H1 (cell line): ENCODE measurements at regions not wholly inside any gene's neighbourhood (a gene's known extent, or its start where the extent isn't known, plus 50 kb on each side); places are given as distances from the start of the nearest gene placed in this dataset.

ENCODE experiments used
- BRCA1 ChIP-seq: IDR thresholded peaks from 2 replicates; pipeline ENCODE4 v1.6.1; 2012; ENCODE audit warnings: low read depth, low read length, improper control_type of control experiment
- CREB1 ChIP-seq: IDR thresholded peaks from 2 replicates; pipeline ENCODE4 v1.6.1; 2012; ENCODE audit warnings: inconsistent platforms
- CTBP2 ChIP-seq: IDR thresholded peaks from 2 replicates; pipeline ENCODE4 v1.7.0; 2011; ENCODE audit warnings: borderline replicate concordance, mild to moderate bottlenecking, moderate library complexity, mixed read lengths, low read length; ENCODE audit not compliant: insufficient read depth, insufficient read length
- EP300 ChIP-seq, 2 experiments: IDR thresholded peaks; 1 replicate in 1 of 2; 2 replicates in 1 of 2; pipeline ENCODE4 v1.6.1; 2011 to 2012; ENCODE audit warnings: low read depth in 2 of 2, low read length in 2 of 2, mild to moderate bottlenecking in 2 of 2, borderline replicate concordance in 1 of 2, inconsistent platforms in 1 of 2, moderate library complexity in 1 of 2
- POLR2A ChIP-seq, 2 experiments: IDR thresholded peaks; 1 replicate in 1 of 2; 2 replicates in 1 of 2; pipeline ENCODE4 v1.6.1; 2011; ENCODE audit warnings: low read depth in 2 of 2, low read length in 2 of 2, mild to moderate bottlenecking in 2 of 2; ENCODE audit errors: control extremely low read depth in 1 of 2
- SAP30 ChIP-seq: fragments of 300-600 bp; sonication (generic); IDR thresholded peaks from 2 replicates; pipeline ENCODE4 v1.7.1; 2012; ENCODE audit warnings: low read length, moderate library complexity, mild to moderate bottlenecking, inconsistent platforms; ENCODE audit not compliant: insufficient read depth, insufficient replicate concordance
- SRF ChIP-seq: IDR thresholded peaks from 2 replicates; pipeline ENCODE4 v1.6.1; 2011; ENCODE audit warnings: mild to moderate bottlenecking, low read depth, low read length, moderate library complexity
- SUZ12 ChIP-seq: fragments of 200-600 bp; sonication (generic); IDR thresholded peaks from 2 replicates; pipeline ENCODE4 v1.6.1; 2012; ENCODE audit warnings: mild to moderate bottlenecking, inconsistent platforms, low read length, moderate library complexity, mixed read lengths
- TAF1 ChIP-seq: IDR thresholded peaks from 2 replicates; pipeline ENCODE4 v1.6.1; 2011; ENCODE audit warnings: mild to moderate bottlenecking, low read depth, low read length
- TF ChIP-seq, protein P1 (sequence below): fragments of 300-600 bp; sonication (generic); IDR thresholded peaks from 2 replicates; pipeline ENCODE4 v1.7.1; 2012; ENCODE audit warnings: low read length, moderate library complexity, mild to moderate bottlenecking, inconsistent platforms; ENCODE audit not compliant: insufficient replicate concordance
- TF ChIP-seq, protein P2 (sequence below): IDR thresholded peaks from 2 replicates; pipeline ENCODE4 v1.6.1; 2012; ENCODE audit warnings: inconsistent platforms

DNA sequence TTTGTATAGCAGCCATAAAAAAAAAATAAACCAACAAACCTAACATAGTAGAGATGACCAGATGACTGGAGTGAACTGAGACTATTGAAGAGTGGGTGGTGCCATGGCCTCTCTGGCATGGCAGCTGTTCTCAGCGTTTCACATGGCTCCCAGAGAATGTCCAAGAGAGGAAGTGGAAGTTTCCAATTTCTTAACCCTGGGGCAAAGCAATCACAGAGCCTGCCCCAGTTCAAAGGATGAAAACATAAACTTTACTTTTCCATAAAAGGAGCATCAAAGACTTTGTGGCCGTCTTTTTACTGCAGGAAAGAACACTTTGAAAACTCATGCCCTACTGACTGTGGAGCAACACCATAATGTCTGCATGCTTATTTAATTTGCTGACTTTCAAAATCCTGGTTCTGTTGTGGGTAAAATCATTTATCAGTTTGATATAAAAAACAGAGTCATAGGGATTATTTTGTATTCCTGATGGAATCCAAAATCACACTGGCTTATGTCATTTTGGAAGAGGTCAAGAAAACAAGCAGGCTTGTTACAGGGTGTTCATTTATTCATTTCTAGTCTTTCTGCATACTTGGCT is 165.4 kb downstream of the SLC35B3 start (continued):
- TF ChIP-seq, protein P1, sequence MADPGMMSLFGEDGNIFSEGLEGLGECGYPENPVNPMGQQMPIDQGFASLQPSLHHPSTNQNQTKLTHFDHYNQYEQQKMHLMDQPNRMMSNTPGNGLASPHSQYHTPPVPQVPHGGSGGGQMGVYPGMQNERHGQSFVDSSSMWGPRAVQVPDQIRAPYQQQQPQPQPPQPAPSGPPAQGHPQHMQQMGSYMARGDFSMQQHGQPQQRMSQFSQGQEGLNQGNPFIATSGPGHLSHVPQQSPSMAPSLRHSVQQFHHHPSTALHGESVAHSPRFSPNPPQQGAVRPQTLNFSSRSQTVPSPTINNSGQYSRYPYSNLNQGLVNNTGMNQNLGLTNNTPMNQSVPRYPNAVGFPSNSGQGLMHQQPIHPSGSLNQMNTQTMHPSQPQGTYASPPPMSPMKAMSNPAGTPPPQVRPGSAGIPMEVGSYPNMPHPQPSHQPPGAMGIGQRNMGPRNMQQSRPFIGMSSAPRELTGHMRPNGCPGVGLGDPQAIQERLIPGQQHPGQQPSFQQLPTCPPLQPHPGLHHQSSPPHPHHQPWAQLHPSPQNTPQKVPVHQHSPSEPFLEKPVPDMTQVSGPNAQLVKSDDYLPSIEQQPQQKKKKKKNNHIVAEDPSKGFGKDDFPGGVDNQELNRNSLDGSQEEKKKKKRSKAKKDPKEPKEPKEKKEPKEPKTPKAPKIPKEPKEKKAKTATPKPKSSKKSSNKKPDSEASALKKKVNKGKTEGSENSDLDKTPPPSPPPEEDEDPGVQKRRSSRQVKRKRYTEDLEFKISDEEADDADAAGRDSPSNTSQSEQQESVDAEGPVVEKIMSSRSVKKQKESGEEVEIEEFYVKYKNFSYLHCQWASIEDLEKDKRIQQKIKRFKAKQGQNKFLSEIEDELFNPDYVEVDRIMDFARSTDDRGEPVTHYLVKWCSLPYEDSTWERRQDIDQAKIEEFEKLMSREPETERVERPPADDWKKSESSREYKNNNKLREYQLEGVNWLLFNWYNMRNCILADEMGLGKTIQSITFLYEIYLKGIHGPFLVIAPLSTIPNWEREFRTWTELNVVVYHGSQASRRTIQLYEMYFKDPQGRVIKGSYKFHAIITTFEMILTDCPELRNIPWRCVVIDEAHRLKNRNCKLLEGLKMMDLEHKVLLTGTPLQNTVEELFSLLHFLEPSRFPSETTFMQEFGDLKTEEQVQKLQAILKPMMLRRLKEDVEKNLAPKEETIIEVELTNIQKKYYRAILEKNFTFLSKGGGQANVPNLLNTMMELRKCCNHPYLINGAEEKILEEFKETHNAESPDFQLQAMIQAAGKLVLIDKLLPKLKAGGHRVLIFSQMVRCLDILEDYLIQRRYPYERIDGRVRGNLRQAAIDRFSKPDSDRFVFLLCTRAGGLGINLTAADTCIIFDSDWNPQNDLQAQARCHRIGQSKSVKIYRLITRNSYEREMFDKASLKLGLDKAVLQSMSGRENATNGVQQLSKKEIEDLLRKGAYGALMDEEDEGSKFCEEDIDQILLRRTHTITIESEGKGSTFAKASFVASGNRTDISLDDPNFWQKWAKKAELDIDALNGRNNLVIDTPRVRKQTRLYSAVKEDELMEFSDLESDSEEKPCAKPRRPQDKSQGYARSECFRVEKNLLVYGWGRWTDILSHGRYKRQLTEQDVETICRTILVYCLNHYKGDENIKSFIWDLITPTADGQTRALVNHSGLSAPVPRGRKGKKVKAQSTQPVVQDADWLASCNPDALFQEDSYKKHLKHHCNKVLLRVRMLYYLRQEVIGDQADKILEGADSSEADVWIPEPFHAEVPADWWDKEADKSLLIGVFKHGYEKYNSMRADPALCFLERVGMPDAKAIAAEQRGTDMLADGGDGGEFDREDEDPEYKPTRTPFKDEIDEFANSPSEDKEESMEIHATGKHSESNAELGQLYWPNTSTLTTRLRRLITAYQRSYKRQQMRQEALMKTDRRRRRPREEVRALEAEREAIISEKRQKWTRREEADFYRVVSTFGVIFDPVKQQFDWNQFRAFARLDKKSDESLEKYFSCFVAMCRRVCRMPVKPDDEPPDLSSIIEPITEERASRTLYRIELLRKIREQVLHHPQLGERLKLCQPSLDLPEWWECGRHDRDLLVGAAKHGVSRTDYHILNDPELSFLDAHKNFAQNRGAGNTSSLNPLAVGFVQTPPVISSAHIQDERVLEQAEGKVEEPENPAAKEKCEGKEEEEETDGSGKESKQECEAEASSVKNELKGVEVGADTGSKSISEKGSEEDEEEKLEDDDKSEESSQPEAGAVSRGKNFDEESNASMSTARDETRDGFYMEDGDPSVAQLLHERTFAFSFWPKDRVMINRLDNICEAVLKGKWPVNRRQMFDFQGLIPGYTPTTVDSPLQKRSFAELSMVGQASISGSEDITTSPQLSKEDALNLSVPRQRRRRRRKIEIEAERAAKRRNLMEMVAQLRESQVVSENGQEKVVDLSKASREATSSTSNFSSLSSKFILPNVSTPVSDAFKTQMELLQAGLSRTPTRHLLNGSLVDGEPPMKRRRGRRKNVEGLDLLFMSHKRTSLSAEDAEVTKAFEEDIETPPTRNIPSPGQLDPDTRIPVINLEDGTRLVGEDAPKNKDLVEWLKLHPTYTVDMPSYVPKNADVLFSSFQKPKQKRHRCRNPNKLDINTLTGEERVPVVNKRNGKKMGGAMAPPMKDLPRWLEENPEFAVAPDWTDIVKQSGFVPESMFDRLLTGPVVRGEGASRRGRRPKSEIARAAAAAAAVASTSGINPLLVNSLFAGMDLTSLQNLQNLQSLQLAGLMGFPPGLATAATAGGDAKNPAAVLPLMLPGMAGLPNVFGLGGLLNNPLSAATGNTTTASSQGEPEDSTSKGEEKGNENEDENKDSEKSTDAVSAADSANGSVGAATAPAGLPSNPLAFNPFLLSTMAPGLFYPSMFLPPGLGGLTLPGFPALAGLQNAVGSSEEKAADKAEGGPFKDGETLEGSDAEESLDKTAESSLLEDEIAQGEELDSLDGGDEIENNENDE = no peak
- TF ChIP-seq CTBP2 (no peak), POLR2A (IDR thresholded peaks at IDR 0.05; ENCODE audit: control extremely low read depth in 1 of 2, low read depth in 2 of 2, low read length in 2 of 2) (no peak), BRCA1 (no peak), EP300 (IDR thresholded peaks at IDR 0.05; ENCODE audit: borderline replicate concordance in 1 of 2, low read depth in 2 of 2, low read length in 2 of 2) (no peak), TAF1 (no peak), SAP30 (no peak), SRF (no peak), CREB1 (no peak), SUZ12 (no peak)
- TF ChIP-seq, protein P2, sequence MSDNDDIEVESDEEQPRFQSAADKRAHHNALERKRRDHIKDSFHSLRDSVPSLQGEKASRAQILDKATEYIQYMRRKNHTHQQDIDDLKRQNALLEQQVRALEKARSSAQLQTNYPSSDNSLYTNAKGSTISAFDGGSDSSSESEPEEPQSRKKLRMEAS = no peak
